GM18511 (cell line): ENCODE measurements at regions not wholly inside any gene's neighbourhood (a gene's known extent, or its start where the extent isn't known, plus 50 kb on each side); places are given as distances from the start of the nearest gene placed in this dataset.
"Not testable (repeated sequence)": the region's sequence is repeated elsewhere in the genome, so short reads cannot be mapped to it uniquely, and the experiment has no call there.

ENCODE experiments used
- ATAC-seq: cut with Tn5 transposase; IDR thresholded peaks from one replicate; pipeline ENCODE4 v1.9.1; 2021; ENCODE audit warnings: mild to moderate bottlenecking, moderate library complexity; ENCODE audit not compliant: unreplicated experiment

- no peak for ATAC-seq
Measured at GRCh38 chr10:63675171-63675570, 154.0 kb downstream of the REEP3 start.

DNA sequence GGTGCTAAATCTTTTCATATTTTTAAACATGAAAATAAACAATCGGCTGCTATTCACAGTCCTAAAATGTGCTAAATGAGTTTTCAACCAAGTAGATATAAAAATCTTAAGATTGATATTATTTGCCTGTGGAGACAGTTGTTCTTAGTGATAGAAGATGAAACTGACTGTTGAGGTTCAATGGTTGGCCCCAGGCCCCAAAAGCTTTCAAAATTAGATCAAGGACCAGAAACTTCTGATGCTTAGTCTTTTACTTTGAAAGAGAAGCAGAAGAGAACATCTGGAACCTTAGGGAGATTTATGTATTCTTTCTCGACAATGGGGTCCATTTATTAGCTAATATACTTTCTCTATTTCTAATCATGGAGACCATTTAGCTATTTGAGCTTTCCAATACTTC, 155.8 kb downstream of the REEP3 start:
- ATAC-seq: no peak

DNA sequence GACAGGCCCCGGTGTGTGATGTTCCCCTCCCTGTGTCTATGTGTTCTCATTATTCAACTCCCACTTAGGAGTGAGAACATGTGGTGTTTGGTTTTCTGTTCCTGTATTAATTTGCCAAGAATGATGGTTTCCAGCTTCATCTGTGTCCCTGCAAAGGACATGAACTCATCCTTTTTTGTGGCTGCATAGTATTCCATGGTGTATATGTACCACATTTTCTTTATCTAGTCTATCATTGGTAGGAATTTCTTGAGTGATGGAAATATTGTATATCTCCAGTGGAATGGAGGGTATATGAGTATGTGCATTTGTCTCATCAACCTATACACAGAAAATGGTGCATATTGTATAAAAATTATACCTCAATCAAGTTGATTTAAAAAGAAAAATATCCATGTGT, 159.3 kb downstream of the REEP3 start:
- not testable (repeated sequence) for ATAC-seq

DNA sequence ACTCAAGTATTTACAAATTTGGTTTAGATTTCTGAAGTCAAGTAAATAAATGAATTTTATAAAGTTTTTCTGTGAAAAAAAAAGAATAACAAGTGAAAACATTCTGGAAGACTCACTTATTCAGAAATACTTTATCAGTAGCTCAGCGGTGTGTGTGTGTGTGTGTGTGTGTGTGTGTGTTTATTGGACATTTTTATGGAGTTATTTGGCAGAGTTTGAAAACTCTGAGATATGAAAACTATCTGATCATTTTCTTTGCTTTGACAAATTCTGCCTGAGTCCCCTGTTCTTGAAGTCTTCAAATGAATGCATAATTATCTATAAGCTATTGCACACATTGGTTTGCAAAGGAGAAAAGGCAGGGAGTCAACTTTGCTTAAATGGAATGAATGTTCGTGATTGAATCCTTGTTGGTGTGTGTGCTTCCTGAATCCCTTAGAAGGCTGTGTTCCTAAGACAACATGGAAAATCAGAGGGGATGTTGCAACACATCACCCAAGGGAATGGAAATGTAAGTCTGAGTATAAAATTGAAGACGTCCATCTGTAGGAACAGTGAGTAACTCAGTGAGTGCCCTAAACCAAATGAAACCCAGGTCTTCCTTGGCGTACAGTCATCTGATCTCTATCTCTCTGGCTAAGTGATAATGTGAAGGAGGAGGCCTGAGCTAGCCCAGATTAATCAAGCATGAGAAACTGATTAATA, 160.9 kb downstream of the REEP3 start:
- ATAC-seq: no peak

GRCh38 chr10:63682698-63683052, 161.5 kb downstream of the REEP3 start:
- not testable (repeated sequence) for ATAC-seq

DNA sequence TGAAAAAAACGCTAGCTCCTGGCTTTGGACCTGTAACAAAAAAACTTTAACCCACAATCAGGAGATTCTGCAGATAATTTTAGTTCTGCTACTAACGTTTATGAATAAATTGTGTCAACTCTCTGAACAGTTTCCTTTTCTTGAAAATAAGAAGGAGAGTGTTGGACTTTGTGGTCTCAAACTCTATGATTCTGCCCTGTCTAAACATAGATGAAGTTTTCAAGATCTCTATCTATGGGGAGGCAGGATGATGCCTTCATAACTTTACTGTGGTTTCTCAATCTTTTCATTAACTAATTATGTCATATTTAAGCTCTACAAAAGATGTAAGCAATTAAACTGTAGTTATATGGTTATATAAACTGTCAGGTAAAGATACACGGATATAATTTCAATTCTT, 162.0 kb downstream of the REEP3 start:
- no peak for ATAC-seq

- ATAC-seq: no peak
Measured at GRCh38 chr10:63683686-63684085, 162.5 kb downstream of the REEP3 start.

GRCh38 chr10:63684257-63684936, 163.2 kb downstream of the REEP3 start:
- ATAC-seq: no peak

DNA sequence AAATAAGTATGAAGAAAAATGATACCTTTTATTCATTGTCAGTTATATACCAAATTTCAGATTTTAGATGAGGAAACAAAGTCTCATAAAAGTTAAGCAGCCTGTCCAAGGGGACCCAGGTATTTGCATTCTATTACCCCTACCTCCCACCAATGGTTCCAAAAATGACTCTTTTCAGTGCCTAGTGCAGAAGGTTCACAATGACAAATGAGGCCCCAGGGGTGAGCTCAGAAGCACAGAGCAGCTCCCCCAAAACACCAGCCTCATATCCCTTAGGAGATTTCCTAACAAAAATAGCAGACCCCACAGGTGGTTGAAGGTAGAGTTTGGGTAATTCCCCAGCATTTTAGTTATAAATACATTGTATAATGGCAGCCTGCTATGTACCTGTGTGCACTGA, 168.6 kb downstream of the REEP3 start:
- ATAC-seq: no peak

GRCh38 chr10:63692220-63692896, 171.2 kb downstream of the REEP3 start:
- no peak for ATAC-seq

DNA sequence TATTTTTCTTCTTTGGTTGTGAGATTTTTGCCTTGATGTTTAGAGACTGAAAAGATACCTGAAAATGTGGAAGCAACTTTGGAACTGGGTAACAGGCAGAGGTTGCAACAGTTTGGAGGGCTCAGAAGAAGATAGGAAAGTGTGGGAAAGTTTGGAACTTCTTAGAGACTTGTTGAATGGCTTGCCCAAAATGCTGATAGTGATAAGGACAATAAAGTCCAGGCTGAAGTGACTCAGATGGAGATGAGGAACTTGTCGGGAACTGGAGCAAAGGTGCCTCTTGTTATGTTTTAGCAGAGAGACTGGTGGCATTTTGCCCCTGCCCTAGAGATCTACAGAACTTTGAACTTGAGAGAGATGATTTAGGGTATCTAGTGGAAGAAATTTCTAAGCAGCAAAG, 171.8 kb downstream of the REEP3 start:
- not testable (repeated sequence) for ATAC-seq

DNA sequence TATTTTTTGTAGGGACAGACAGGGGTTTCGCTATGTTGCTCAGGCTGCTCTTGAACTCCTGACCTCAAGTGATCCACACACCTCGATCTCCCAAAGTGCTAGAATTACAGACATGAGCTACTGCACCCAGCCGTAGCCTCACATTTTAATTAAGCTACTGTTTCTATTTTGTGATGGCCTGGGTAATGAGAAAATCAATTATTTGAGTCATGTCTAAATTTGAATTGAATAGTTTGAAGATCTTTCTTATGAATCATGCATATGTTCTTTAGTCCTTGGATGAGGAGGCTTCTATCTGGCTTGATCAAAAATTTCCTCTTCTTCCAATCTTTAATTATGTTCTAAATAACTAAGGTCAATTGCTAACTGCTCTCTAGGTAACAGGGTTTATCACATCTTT, 175.0 kb downstream of the REEP3 start:
- ATAC-seq: no peak

- ATAC-seq: peak; percentile 88
Measured at GRCh38 chr10:63697956-63698786, 177.0 kb downstream of the REEP3 start.

DNA sequence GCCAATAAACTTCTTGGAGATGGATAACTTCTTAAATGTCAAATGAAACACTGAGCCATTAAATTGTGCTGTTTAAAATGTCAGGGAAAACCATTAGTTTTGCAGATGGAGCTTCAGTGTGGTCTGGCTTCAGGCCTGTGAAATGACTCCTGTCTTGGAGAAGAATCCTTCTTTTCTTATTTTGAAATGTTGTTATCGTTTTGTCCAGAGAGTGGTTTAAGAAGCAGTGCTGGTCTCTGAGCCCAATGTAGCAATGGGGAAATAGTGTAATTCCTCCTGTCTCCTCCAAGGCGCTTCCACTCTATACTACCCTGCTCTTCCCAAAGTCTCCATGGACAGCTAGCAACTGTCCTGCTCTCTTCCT, 177.6 kb downstream of the REEP3 start:
- ATAC-seq: no peak

- no peak for ATAC-seq
Measured at GRCh38 chr10:63699785-63700613, 178.8 kb downstream of the REEP3 start.

- ATAC-seq: no peak
Measured at GRCh38 chr10:63700631-63701156, 179.5 kb downstream of the REEP3 start.

GRCh38 chr10:63702092-63702491, 180.9 kb downstream of the REEP3 start:
- no peak for ATAC-seq

- no peak for ATAC-seq
Measured at GRCh38 chr10:63703113-63703670, 182.0 kb downstream of the REEP3 start.

DNA sequence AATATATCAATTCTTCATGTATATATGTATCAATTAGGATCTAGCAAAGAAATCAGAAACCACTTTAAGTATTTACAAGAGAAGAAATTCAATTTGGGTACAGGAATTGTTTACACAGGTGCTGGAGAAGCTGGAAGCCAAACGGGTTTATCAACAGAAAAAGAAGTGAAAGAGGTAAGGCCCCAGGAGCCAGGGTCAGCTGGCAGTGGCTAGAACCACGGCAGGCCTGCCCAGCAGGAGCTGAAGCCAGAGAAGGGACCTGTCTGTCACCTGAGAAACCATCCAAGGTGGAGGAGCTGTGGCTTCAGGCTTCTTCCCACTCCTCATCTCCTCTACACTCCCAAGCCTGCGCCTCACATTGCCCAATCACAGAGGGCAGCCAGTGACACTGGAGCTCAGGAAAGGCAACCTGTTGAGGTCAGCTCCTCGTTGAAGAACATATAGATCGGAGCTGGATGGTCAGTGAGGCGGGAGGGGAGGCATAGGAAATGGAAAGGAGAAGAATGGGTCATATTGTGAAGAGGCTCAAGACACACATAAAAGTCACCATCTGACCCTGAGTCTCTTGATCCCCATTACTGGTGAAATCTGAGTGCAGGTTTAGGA, 182.6 kb downstream of the REEP3 start:
- ATAC-seq: no peak
